Keratinocyte (primary cell): ENCODE measurements at regions not wholly inside any gene's neighbourhood (a gene's known extent, or its start where the extent isn't known, plus 50 kb on each side); places are given as distances from the start of the nearest gene placed in this dataset.

Experiments
- DNase-seq: peaks from one replicate; pipeline ENCODE4 v3.0.0-alpha.2; 2011; ENCODE audit warnings: low read depth, missing footprints, low spot score
- FAIRE-seq: peaks from 2 replicates; lab custom pipeline; 2011; peaks lifted over from hg19 to GRCh38; lab: Jason Lieb, UNC
- H2AFZ ChIP-seq: 2 replicates; pipeline ENCODE4 v1.6.0; 2012; ENCODE audit warnings: low read length, control low read depth, inconsistent platforms; ENCODE audit not compliant: control insufficient read depth
- H3K27ac ChIP-seq: 2 replicates; pipeline ENCODE4 v1.5.1; 2011; ENCODE audit warnings: low read length; ENCODE audit not compliant: control insufficient read depth, insufficient read depth
- H3K27me3 ChIP-seq: 3 replicates; pipeline ENCODE4 v1.6.0; 2011; ENCODE audit warnings: low read length; ENCODE audit not compliant: control insufficient read depth, insufficient read depth; ENCODE audit errors: extremely low read depth
- H3K36me3 ChIP-seq, 2 experiments: 2 replicates in 1 of 2; 3 replicates in 1 of 2; pipeline ENCODE4 v1.5.1; 2011; ENCODE audit warnings: low read length in 2 of 2, mild to moderate bottlenecking in 1 of 2; ENCODE audit not compliant: control insufficient read depth in 2 of 2, insufficient read depth in 2 of 2; ENCODE audit errors: extremely low read depth in 1 of 2
- H3K4me1 ChIP-seq: 3 replicates; pipeline ENCODE4 v1.5.1; 2011; ENCODE audit warnings: low read length; ENCODE audit not compliant: control insufficient read depth, insufficient read depth; ENCODE audit errors: extremely low read depth
- H3K4me2 ChIP-seq: 3 replicates; pipeline ENCODE4 v1.6.0; 2011; ENCODE audit warnings: low read depth, low read length; ENCODE audit not compliant: control insufficient read depth, insufficient read depth; ENCODE audit errors: extremely low read depth
- H3K4me3 ChIP-seq, 3 experiments: fragments of 200-600 bp in 1 of 3; sonication (generic) in 1 of 3; 2 replicates in 2 of 3; 3 replicates in 1 of 3; pipeline ENCODE4 v1.5.1; 2011 to 2016; ENCODE audit warnings: low read length in 3 of 3, mild to moderate bottlenecking in 3 of 3, control low read depth in 2 of 3, inconsistent platforms in 1 of 3, low read depth in 1 of 3, mixed read lengths in 1 of 3, mixed run types in 1 of 3, moderate library complexity in 1 of 3; ENCODE audit not compliant: control insufficient read depth in 2 of 3, insufficient read depth in 2 of 3; ENCODE audit errors: extremely low read depth in 1 of 3
- H3K79me2 ChIP-seq: 2 replicates; pipeline ENCODE4 v1.6.0; 2012; ENCODE audit warnings: low read length; ENCODE audit not compliant: control insufficient read depth, insufficient read depth
- H3K9ac ChIP-seq: 3 replicates; pipeline ENCODE4 v1.6.0; 2011; ENCODE audit warnings: low read length; ENCODE audit not compliant: control insufficient read depth, insufficient read depth; ENCODE audit errors: extremely low read depth
- H3K9me1 ChIP-seq: 3 replicates; pipeline ENCODE4 v1.6.0; 2011; ENCODE audit warnings: low read length; ENCODE audit not compliant: control insufficient read depth, insufficient read depth; ENCODE audit errors: extremely low read depth
- H3K9me3 ChIP-seq: 2 replicates; pipeline ENCODE4 v1.5.1; 2012; ENCODE audit warnings: low read depth, low read length; ENCODE audit not compliant: control insufficient read depth
- H4K20me1 ChIP-seq: 3 replicates; pipeline ENCODE4 v1.6.0; 2011; ENCODE audit warnings: low read length; ENCODE audit not compliant: control insufficient read depth, insufficient read depth; ENCODE audit errors: extremely low read depth
- CTCF ChIP-seq, 3 experiments: IDR thresholded peaks in 1 of 3; conservative IDR thresholded peaks in 1 of 3; optimal IDR thresholded peaks in 1 of 3; 2 replicates in 2 of 3; 3 replicates in 1 of 3; pipeline versions ENCODE3 to v1.5.1; 2011; ENCODE audit warnings: low read length in 3 of 3, mild to moderate bottlenecking in 3 of 3, moderate library complexity in 2 of 3, control low read depth in 1 of 3, inconsistent platforms in 1 of 3; ENCODE audit not compliant: insufficient read depth in 2 of 3; ENCODE audit errors: extremely low read depth in 1 of 3
- EZH2 ChIP-seq: IDR thresholded peaks from one replicate; pipeline ENCODE4 v1.6.1; 2012; ENCODE audit warnings: inconsistent platforms, mild to moderate bottlenecking, low read length, moderate library complexity
- dilution Hi-C: fragments of 300-500 bp; cut with MboI; formaldehyde crosslinking; loops from one replicate; pipeline ENCODE4 v1.7.0; 2020; ENCODE audit warnings: low sequenced_read_pairs; ENCODE audit not compliant: extremely low pct_ligation_motif_present

GRCh38 chr2:19683556-19683955 is 218.2 kb downstream of the TTC32 start:
- H3K4me3 ChIP-seq, result no peak overlapping the region
- H3K27ac ChIP-seq, result no peak overlapping the region
- H3K9ac ChIP-seq, result no peak overlapping the region
- H2AFZ ChIP-seq, result no peak overlapping the region
- no peaks in the 10 kb centered on the region for H3K36me3 ChIP-seq
- no peaks in the 10 kb centered on the region for H3K9me1 ChIP-seq
- FAIRE-seq, result no peak
- TF ChIP-seq EZH2 (no peak), CTCF (optimal IDR thresholded peaks at IDR 0.05 in 1 of 3, IDR thresholded peaks at IDR 0.05 in 1 of 3, conservative IDR thresholded peaks at IDR 0.05 in 1 of 3; ENCODE audit: extremely low read depth in 1 of 3, insufficient read depth in 2 of 3, low read length in 3 of 3) (no peak)
- no peaks in the 10 kb centered on the region for H3K9me3 ChIP-seq
- H3K79me2 ChIP-seq, result no peaks in the 10 kb centered on the region
- dilution Hi-C loops, result no loop called here
- no peak overlapping the region for H3K4me2 ChIP-seq
- no peak for DNase-seq
- no peaks in the 10 kb centered on the region for H4K20me1 ChIP-seq
- H3K4me1 ChIP-seq, result no peaks in the 10 kb centered on the region
- H3K27me3 ChIP-seq, result no peaks in the 10 kb centered on the region

- Histone ChIP-seq H4K20me1 (no peaks in the 10 kb centered on the region), H3K9me3 (no peaks in the 10 kb centered on the region), H3K4me1 (no peaks in the 10 kb centered on the region), H3K79me2 (no peaks in the 10 kb centered on the region), H3K36me3 (no peaks in the 10 kb centered on the region), H3K9ac (no peak overlapping the region), H3K4me2 (no peak overlapping the region), H3K4me3 (no peak overlapping the region), H3K9me1 (no peaks in the 10 kb centered on the region), H3K27me3 (no peaks in the 10 kb centered on the region), H2AFZ (no peak overlapping the region), H3K27ac (no peak overlapping the region)
- dilution Hi-C loops, result no loop called here
- no peak for FAIRE-seq
- TF ChIP-seq EZH2 (no peak), CTCF (optimal IDR thresholded peaks at IDR 0.05 in 1 of 3, IDR thresholded peaks at IDR 0.05 in 1 of 3, conservative IDR thresholded peaks at IDR 0.05 in 1 of 3; ENCODE audit: extremely low read depth in 1 of 3, insufficient read depth in 2 of 3, low read length in 3 of 3) (no peak)
- no peak for DNase-seq
These were observed 219.3 kb downstream of the TTC32 start for GRCh38 chr2:19682493-19682892.
